ENCODE measurements at regions not wholly inside any gene's neighbourhood (a gene's known extent, or its start where the extent isn't known, plus 50 kb on each side); places are given as distances from the start of the nearest gene placed in this dataset.

- TF ChIP-seq CTCF (IDR thresholded peaks at IDR 0.05) (peak; percentile 5 to 38 (median 29)), POLR2A (IDR thresholded peaks at IDR 0.05) (no peak)
These were observed 53.5 kb upstream of the MYEOV start for GRCh38 chr11:69240332-69241074.

Measured in body of pancreas (tissue), 4 donors.